ENCODE measurements at regions not wholly inside any gene's neighbourhood (a gene's known extent, or its start where the extent isn't known, plus 50 kb on each side); places are given as distances from the start of the nearest gene placed in this dataset.

DNA sequence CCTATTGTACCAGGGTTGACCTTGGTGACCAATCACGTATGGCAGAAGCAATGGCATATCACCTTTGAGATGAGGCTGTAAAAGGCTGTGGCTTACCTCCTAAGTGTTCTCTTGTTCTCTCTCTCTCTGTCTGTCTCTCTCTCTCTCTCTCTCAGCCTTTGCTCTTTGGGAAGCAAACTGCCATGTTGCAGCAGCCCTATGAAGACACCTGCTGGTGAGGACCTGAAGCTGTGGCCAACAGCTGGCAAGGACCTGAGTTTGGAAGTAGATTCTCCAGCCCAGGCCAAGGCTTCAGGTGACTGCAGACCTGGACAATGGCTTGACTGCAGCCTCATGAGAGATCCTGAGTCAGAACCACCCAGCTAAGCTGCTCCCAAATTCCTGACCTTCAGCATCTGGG, 161.4 kb downstream of the GPAM start:
- POLR2A ChIA-PET (ENCODE audit: partially characterized antibody): no interaction called here

More for the DNA sequence above, 161.4 kb downstream of the GPAM start:
- no peaks in the 10 kb centered on the region for H3K79me2 ChIP-seq (ENCODE audit: control insufficient read depth in 1 of 2, insufficient read depth in 2 of 2, low read length in 2 of 2)
- peak overlapping the region; percentile 57; the same call in 1 of the 2 replicates for H2AFZ ChIP-seq (ENCODE audit: low read length)
- no peak overlapping the region for H2BK5ac ChIP-seq (ENCODE audit: low read depth, low read length)
- H3K23ac ChIP-seq (ENCODE audit: insufficient read length): no peak overlapping the region
- H3K56ac ChIP-seq (replicated peaks; ENCODE audit: insufficient read length, low read depth, low read length): no peak overlapping the region
- no peak overlapping the region for H3K27ac ChIP-seq (ENCODE audit: low read depth, low read length)
- DNase-seq (ENCODE audit: low read depth in 1 of 2, low spot score in 2 of 2): no peak
- H2AK5ac ChIP-seq (ENCODE audit: low read depth, low read length): no peak overlapping the region
- CTCF ChIA-PET (ENCODE audit: partially characterized antibody): interaction anchor here (1.0 to 6.9 kb wide), 7 partner anchors 10 to 117 kb away, joined by 3 to 62 read pairs (median 4); no protein-coding TSS in a partner anchor
- WGBS, 2 experiments (ENCODE audit: extremely low coverage in 1 of 2, insufficient coverage in 1 of 2, insufficient read length in 1 of 2, insufficient replicate concordance in 2 of 2, low coverage in 1 of 2, low lambda C conversion rate in 2 of 2, missing lambda C conversion rate in 1 of 2): 75% methylated on average over 1 of the region's 1 CpG; no CpG with 5 or more reads in 1 of the 2 experiments
- TF ChIP-seq POU5F1 (IDR thresholded peaks at IDR 0.05; ENCODE audit: low read depth, low read length) (no peak), RAD21 (IDR thresholded peaks at IDR 0.05 in 1 of 2, conservative IDR thresholded peaks at IDR 0.05 in 1 of 2; ENCODE audit: low read depth in 2 of 2, low read length in 2 of 2) (peak; percentile 27 to 57), CTCF (IDR thresholded peaks at IDR 0.05; ENCODE audit: control extremely low read depth in 1 of 3, insufficient read depth in 1 of 3, low read depth in 1 of 3, low read length in 3 of 3) (peak in 2 of 3 experiments; percentile 24 to 27; a peak in 2 of 4 replicates), BACH1 (IDR thresholded peaks at IDR 0.05; ENCODE audit: low read length) (no peak)
- H3K4me1 ChIP-seq (replicated peaks in 1 of 4; ENCODE audit: control insufficient read depth in 3 of 4, insufficient read depth in 4 of 4, low read length in 3 of 4): no peaks in the 10 kb centered on the region
- H2BK15ac ChIP-seq (ENCODE audit: low read length): no peak overlapping the region
- H4K8ac ChIP-seq (ENCODE audit: extremely low read depth, insufficient read depth, low read length): no peak overlapping the region
- no peaks in the 10 kb centered on the region for H3K23me2 ChIP-seq (ENCODE audit: low read depth, low read length)
- no peak overlapping the region for H3K4ac ChIP-seq (replicated peaks; ENCODE audit: insufficient read length, low read depth, low read length)
- no peaks in the 10 kb centered on the region for H4K20me1 ChIP-seq (replicated peaks in 1 of 2; ENCODE audit: control insufficient read depth in 1 of 2, insufficient read depth in 2 of 2, low read length in 2 of 2)
- H3K9me3 ChIP-seq (ENCODE audit: insufficient read depth in 2 of 2, low read depth in 1 of 2, low read length in 1 of 2): no peaks in the 10 kb centered on the region
- H3K9ac ChIP-seq (replicated peaks in 1 of 4; ENCODE audit: extremely low read depth in 1 of 4, low read depth in 3 of 4, low read length in 3 of 4): no peak overlapping the region
- no peak overlapping the region for H4K91ac ChIP-seq (replicated peaks; ENCODE audit: insufficient read length, low read length)
- no peak for FAIRE-seq
- H2BK20ac ChIP-seq (ENCODE audit: low read length): no peak overlapping the region
- H3K4me2 ChIP-seq (ENCODE audit: insufficient read depth in 1 of 2, low read depth in 2 of 2, low read length in 2 of 2): no peak overlapping the region
- no peak overlapping the region for H3K4me3 ChIP-seq (ENCODE audit: extremely low read depth in 1 of 4, insufficient read depth in 2 of 4, low read depth in 3 of 4, low read length in 4 of 4)
- no peak overlapping the region for H3K18ac ChIP-seq (ENCODE audit: extremely low read depth, low read length)
- no peak overlapping the region for H2BK12ac ChIP-seq (ENCODE audit: low read depth, low read length)
- no peak overlapping the region for H3K14ac ChIP-seq (ENCODE audit: insufficient read length)
- H3K27me3 ChIP-seq (replicated peaks in 1 of 4; ENCODE audit: control insufficient read depth in 3 of 4, extremely low read depth in 1 of 4, insufficient read depth in 3 of 4, low read length in 3 of 4): no peaks in the 10 kb centered on the region
- H3K36me3 ChIP-seq (ENCODE audit: control insufficient read depth in 2 of 4, insufficient read depth in 4 of 4, low read length in 3 of 4): no peaks in the 10 kb centered on the region
- H2BK120ac ChIP-seq (replicated peaks; ENCODE audit: low read depth, low read length): no peak overlapping the region
- no peak overlapping the region for H4K5ac ChIP-seq (ENCODE audit: insufficient read length, low read depth, low read length)
- H3K79me1 ChIP-seq (ENCODE audit: low read depth, low read length): no peaks in the 10 kb centered on the region

All from H1 (cell line).